ENCODE measurements at regions not wholly inside any gene's neighbourhood (a gene's known extent, or its start where the extent isn't known, plus 50 kb on each side); places are given as distances from the start of the nearest gene placed in this dataset.

DNA sequence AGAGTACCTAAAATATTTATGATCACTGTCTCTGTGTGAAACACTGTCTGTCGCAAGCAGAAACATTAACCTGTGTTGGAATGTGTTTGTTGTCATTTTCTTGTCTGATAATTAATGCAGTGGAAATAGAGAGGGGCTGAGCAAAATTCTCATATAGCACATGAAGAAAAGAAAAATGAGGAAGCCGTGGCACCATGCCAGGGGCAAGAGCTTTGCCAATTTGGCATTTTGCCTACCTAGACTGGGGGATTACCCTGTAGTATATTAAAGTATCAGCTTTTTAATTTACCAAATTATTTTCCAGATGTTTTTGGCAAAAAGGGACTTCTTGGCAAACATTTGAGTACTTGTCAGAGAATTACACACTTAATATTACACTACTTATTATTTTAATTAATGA is 1326.6 kb upstream of the GOT2 start:
- TF ChIP-seq CTCF (IDR thresholded peaks at IDR 0.05; ENCODE audit: borderline replicate concordance, insufficient read depth, low read depth, low read length), result no peak
- no peak overlapping the region for H3K4me3 ChIP-seq (ENCODE audit: low read depth, low read length)

DNA sequence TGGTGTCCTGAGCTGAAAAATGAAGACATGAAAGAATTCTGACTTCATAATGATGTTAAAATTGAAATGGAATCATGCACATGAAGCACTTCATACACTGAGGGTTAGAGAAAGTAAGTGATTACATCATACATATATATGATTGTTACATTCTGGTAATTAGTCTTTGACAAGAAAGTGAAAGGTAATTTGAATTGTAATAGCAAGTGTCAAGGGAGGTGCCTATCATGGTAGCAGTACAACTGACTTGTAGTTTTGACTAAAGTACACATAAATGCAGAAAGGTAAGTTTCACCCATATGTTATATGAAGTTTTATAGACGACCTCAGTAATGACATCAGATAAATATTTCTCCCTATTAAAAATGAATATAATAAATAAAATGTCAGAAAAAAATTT is 1325.0 kb upstream of the GOT2 start:
- no peak for TF ChIP-seq CTCF (IDR thresholded peaks at IDR 0.05; ENCODE audit: borderline replicate concordance, insufficient read depth, low read depth, low read length)

GRCh38 chr16:60041671-60042070 is 1307.6 kb upstream of the GOT2 start:
- TF ChIP-seq CTCF (IDR thresholded peaks at IDR 0.05; ENCODE audit: borderline replicate concordance, insufficient read depth, low read depth, low read length), result no peak
- no peak overlapping the region for H3K4me3 ChIP-seq (ENCODE audit: low read depth, low read length)

More for the DNA sequence above, 1325.0 kb upstream of the GOT2 start:
- H3K4me3 ChIP-seq (ENCODE audit: low read depth, low read length), result no peak overlapping the region

GRCh38 chr16:60031740-60032139 is 1297.6 kb upstream of the GOT2 start:
- no peak overlapping the region for H3K4me3 ChIP-seq (ENCODE audit: low read depth, low read length)
- TF ChIP-seq CTCF (IDR thresholded peaks at IDR 0.05; ENCODE audit: borderline replicate concordance, insufficient read depth, low read depth, low read length), result no peak

DNA sequence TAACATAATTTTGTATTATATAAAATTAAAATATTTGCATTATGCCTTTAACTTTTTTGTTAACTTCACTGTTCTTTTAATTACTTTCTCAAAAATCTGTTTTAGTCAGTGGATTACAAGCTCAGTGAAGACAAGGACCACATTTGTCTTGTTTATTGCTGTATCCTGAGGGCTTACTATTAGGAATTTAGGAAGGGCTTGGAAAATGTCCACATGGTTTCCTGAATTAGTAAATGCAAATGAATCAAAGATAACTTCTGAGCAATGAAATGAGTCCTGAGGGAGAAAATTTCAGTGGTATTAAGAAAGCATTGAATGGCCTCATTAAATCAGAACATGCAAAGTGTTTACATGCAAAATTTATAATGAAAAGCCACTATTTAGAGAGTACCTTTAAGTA is 1293.2 kb upstream of the GOT2 start:
- no peak overlapping the region for H3K4me3 ChIP-seq (ENCODE audit: low read depth, low read length)
- no peak for TF ChIP-seq CTCF (IDR thresholded peaks at IDR 0.05; ENCODE audit: borderline replicate concordance, insufficient read depth, low read depth, low read length)

DNA sequence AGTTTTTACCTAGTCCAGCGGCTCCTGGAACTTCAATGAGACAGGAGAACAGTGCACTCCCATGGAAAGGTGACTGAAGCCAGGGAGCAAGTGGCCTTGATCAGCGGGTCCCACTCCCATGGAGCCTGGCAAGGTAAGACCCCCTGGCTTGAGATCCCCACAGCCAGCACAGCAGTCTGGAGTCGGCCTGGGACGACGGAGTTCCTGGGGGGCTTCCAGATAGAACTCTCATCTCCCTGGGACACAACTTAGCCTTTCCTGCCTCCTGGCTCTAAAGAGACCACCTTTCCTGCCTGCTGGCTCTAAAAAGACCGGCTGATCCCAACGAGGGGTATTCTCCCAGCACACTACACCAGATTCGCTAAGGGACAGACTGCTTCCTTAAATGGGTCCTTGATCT is 1279.0 kb upstream of the GOT2 start:
- no peak for TF ChIP-seq CTCF (IDR thresholded peaks at IDR 0.05; ENCODE audit: borderline replicate concordance, insufficient read depth, low read depth, low read length)
- H3K4me3 ChIP-seq (ENCODE audit: low read depth, low read length), result no peak overlapping the region

DNA sequence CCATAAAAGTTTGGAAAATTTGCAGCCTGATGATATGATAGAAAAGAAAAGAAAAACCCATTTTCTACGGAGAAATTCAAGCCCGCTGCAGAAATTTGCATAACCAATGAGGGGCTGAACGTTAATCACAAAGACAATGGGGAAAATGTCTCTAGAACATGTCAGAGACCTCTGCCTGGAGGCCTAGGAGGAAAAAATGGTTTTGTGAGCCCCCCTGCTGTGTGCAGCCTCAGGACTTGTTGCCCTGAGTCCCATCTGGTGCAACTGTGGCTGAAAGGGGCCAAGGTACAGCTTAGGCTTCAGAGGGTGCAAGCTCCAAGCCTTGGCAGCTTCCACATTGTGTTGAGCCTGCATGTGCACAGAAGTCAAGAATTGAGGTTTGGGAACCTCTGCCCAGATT is 1267.4 kb upstream of the GOT2 start:
- H3K4me3 ChIP-seq (ENCODE audit: low read depth, low read length), result no peak overlapping the region
- no peak for TF ChIP-seq CTCF (IDR thresholded peaks at IDR 0.05; ENCODE audit: borderline replicate concordance, insufficient read depth, low read depth, low read length)
